ENCODE measurements at regions not wholly inside any gene's neighbourhood (a gene's known extent, or its start where the extent isn't known, plus 50 kb on each side); places are given as distances from the start of the nearest gene placed in this dataset.

- Histone ChIP-seq H2BK120ac (ENCODE audit: low read depth, low read length) (no peak overlapping the region), H4K91ac (ENCODE audit: low read depth, low read length, poor library complexity) (no peak overlapping the region), H3K4ac (ENCODE audit: low read length) (no peak overlapping the region), H3K4me3 (ENCODE audit: low read length in 2 of 2) (no peak overlapping the region), H3K14ac (ENCODE audit: low read length) (no peak overlapping the region), H3K4me2 (ENCODE audit: insufficient read depth, low read length, poor library complexity, severe bottlenecking) (no peak overlapping the region), H3K79me1 (ENCODE audit: low read depth, low read length) (no peaks in the 10 kb centered on the region), H4K8ac (ENCODE audit: low read depth, low read length) (no peak overlapping the region), H3K18ac (ENCODE audit: low read length) (no peak overlapping the region), H2BK12ac (ENCODE audit: low read length) (no peak overlapping the region), H2AFZ (ENCODE audit: low read length) (no peak overlapping the region), H3K9me3 (replicated peaks in 1 of 2; ENCODE audit: control insufficient read depth in 2 of 2, insufficient read depth in 1 of 2, low read depth in 1 of 2, low read length in 2 of 2) (no peaks in the 10 kb centered on the region), H2BK5ac (ENCODE audit: low read length) (no peak overlapping the region), H3K36me3 (replicated peaks in 1 of 2; ENCODE audit: control insufficient read depth in 2 of 2, insufficient read depth in 2 of 2, low read length in 2 of 2) (no peaks in the 10 kb centered on the region), H3K4me1 (ENCODE audit: control insufficient read depth in 2 of 2, insufficient read depth in 1 of 2, low read depth in 1 of 2, low read length in 2 of 2) (peaks cover 0 to 2% of the 10 kb centered on the region in 2 donors), H3K27ac (replicated peaks; ENCODE audit: low read length) (no peak overlapping the region), H3K27me3 (ENCODE audit: control insufficient read depth in 3 of 3, insufficient read depth in 3 of 3, low read depth in 1 of 3, low read length in 3 of 3) (no peaks in the 10 kb centered on the region), H2BK15ac (ENCODE audit: low read length) (no peak overlapping the region), H3K9ac (ENCODE audit: low read depth, low read length, poor library complexity) (no peak overlapping the region), H3K23ac (ENCODE audit: low read depth, low read length, poor library complexity) (no peak overlapping the region), H2AK5ac (ENCODE audit: low read depth, low read length) (no peak overlapping the region)
- DNase-seq (ENCODE audit: low spot score) = no peak
Observed at GRCh38 chr10:28246023-28246422, 56.8 kb downstream of the MPP7 start.

GRCh38 chr10:28243923-28244322 lies 58.9 kb downstream of the MPP7 start:
- WGBS, 2 donors (ENCODE audit: extremely low coverage in 2 of 2, insufficient read length in 2 of 2, insufficient replicate concordance in 1 of 2) = no CpG with 5 or more reads among the region's 1 CpG

GRCh38 chr10:28242555-28243204 lies 60.2 kb downstream of the MPP7 start:
- Histone ChIP-seq H3K9me3 (replicated peaks in 1 of 2; ENCODE audit: control insufficient read depth in 2 of 2, insufficient read depth in 1 of 2, low read depth in 1 of 2, low read length in 2 of 2) (no peaks in the 10 kb centered on the region), H3K4ac (ENCODE audit: low read length) (no peak overlapping the region), H2BK120ac (ENCODE audit: low read depth, low read length) (no peak overlapping the region), H3K4me3 (ENCODE audit: low read length in 2 of 2) (no peak overlapping the region), H3K36me3 (replicated peaks in 1 of 2; ENCODE audit: control insufficient read depth in 2 of 2, insufficient read depth in 2 of 2, low read length in 2 of 2) (no peaks in the 10 kb centered on the region), H3K18ac (ENCODE audit: low read length) (no peak overlapping the region), H3K9ac (ENCODE audit: low read depth, low read length, poor library complexity) (no peak overlapping the region), H3K14ac (ENCODE audit: low read length) (no peak overlapping the region), H4K8ac (ENCODE audit: low read depth, low read length) (no peak overlapping the region), H2BK5ac (ENCODE audit: low read length) (no peak overlapping the region), H3K27ac (replicated peaks; ENCODE audit: low read length) (no peak overlapping the region), H3K23ac (ENCODE audit: low read depth, low read length, poor library complexity) (no peak overlapping the region), H2BK15ac (ENCODE audit: low read length) (no peak overlapping the region), H3K4me1 (ENCODE audit: control insufficient read depth in 2 of 2, insufficient read depth in 1 of 2, low read depth in 1 of 2, low read length in 2 of 2) (no peaks in the 10 kb centered on the region), H2BK12ac (ENCODE audit: low read length) (no peak overlapping the region), H3K79me1 (ENCODE audit: low read depth, low read length) (no peaks in the 10 kb centered on the region), H3K4me2 (ENCODE audit: insufficient read depth, low read length, poor library complexity, severe bottlenecking) (no peak overlapping the region), H2AK5ac (ENCODE audit: low read depth, low read length) (no peak overlapping the region), H3K27me3 (ENCODE audit: control insufficient read depth in 3 of 3, insufficient read depth in 3 of 3, low read depth in 1 of 3, low read length in 3 of 3) (no peaks in the 10 kb centered on the region), H2AFZ (ENCODE audit: low read length) (no peak overlapping the region), H4K91ac (ENCODE audit: low read depth, low read length, poor library complexity) (no peak overlapping the region)
- no CpG with 5 or more reads among the region's 1 CpG for WGBS, 2 donors (ENCODE audit: extremely low coverage in 2 of 2, insufficient read length in 2 of 2, insufficient replicate concordance in 1 of 2)
- DNase-seq (ENCODE audit: low spot score) = no peak

More at GRCh38 chr10:28243923-28244322, 58.9 kb downstream of the MPP7 start:
- Histone ChIP-seq H3K9ac (ENCODE audit: low read depth, low read length, poor library complexity) (no peak overlapping the region), H3K9me3 (replicated peaks in 1 of 2; ENCODE audit: control insufficient read depth in 2 of 2, insufficient read depth in 1 of 2, low read depth in 1 of 2, low read length in 2 of 2) (no peaks in the 10 kb centered on the region), H3K27me3 (ENCODE audit: control insufficient read depth in 3 of 3, insufficient read depth in 3 of 3, low read depth in 1 of 3, low read length in 3 of 3) (no peaks in the 10 kb centered on the region), H2BK5ac (ENCODE audit: low read length) (no peak overlapping the region), H2AK5ac (ENCODE audit: low read depth, low read length) (no peak overlapping the region), H2BK15ac (ENCODE audit: low read length) (no peak overlapping the region), H4K91ac (ENCODE audit: low read depth, low read length, poor library complexity) (no peak overlapping the region), H3K4me1 (ENCODE audit: control insufficient read depth in 2 of 2, insufficient read depth in 1 of 2, low read depth in 1 of 2, low read length in 2 of 2) (peaks cover 0 to 2% of the 10 kb centered on the region in 2 donors), H2AFZ (ENCODE audit: low read length) (no peak overlapping the region), H3K18ac (ENCODE audit: low read length) (no peak overlapping the region), H3K79me1 (ENCODE audit: low read depth, low read length) (no peaks in the 10 kb centered on the region), H2BK12ac (ENCODE audit: low read length) (no peak overlapping the region), H3K27ac (replicated peaks; ENCODE audit: low read length) (no peak overlapping the region), H3K36me3 (replicated peaks in 1 of 2; ENCODE audit: control insufficient read depth in 2 of 2, insufficient read depth in 2 of 2, low read length in 2 of 2) (no peaks in the 10 kb centered on the region), H3K4ac (ENCODE audit: low read length) (no peak overlapping the region), H3K4me2 (ENCODE audit: insufficient read depth, low read length, poor library complexity, severe bottlenecking) (no peak overlapping the region), H3K23ac (ENCODE audit: low read depth, low read length, poor library complexity) (no peak overlapping the region), H4K8ac (ENCODE audit: low read depth, low read length) (no peak overlapping the region), H3K14ac (ENCODE audit: low read length) (no peak overlapping the region), H3K4me3 (ENCODE audit: low read length in 2 of 2) (no peak overlapping the region), H2BK120ac (ENCODE audit: low read depth, low read length) (no peak overlapping the region)
- DNase-seq (ENCODE audit: low spot score) = no peak

GRCh38 chr10:28241741-28242399 lies 61.0 kb downstream of the MPP7 start:
- DNase-seq (ENCODE audit: low spot score) = peak; percentile 55
- Histone ChIP-seq H2BK5ac (ENCODE audit: low read length) (no peak overlapping the region), H2AFZ (ENCODE audit: low read length) (no peak overlapping the region), H3K4me2 (ENCODE audit: insufficient read depth, low read length, poor library complexity, severe bottlenecking) (no peak overlapping the region), H2BK12ac (ENCODE audit: low read length) (no peak overlapping the region), H3K9me3 (replicated peaks in 1 of 2; ENCODE audit: control insufficient read depth in 2 of 2, insufficient read depth in 1 of 2, low read depth in 1 of 2, low read length in 2 of 2) (no peaks in the 10 kb centered on the region), H3K27me3 (ENCODE audit: control insufficient read depth in 3 of 3, insufficient read depth in 3 of 3, low read depth in 1 of 3, low read length in 3 of 3) (no peaks in the 10 kb centered on the region), H3K14ac (ENCODE audit: low read length) (no peak overlapping the region), H4K91ac (ENCODE audit: low read depth, low read length, poor library complexity) (no peak overlapping the region), H3K4ac (ENCODE audit: low read length) (no peak overlapping the region), H3K23ac (ENCODE audit: low read depth, low read length, poor library complexity) (no peak overlapping the region), H4K8ac (ENCODE audit: low read depth, low read length) (no peak overlapping the region), H3K4me3 (ENCODE audit: low read length in 2 of 2) (no peak overlapping the region), H3K4me1 (ENCODE audit: control insufficient read depth in 2 of 2, insufficient read depth in 1 of 2, low read depth in 1 of 2, low read length in 2 of 2) (no peaks in the 10 kb centered on the region), H3K18ac (ENCODE audit: low read length) (no peak overlapping the region), H3K9ac (ENCODE audit: low read depth, low read length, poor library complexity) (no peak overlapping the region), H3K79me1 (ENCODE audit: low read depth, low read length) (no peaks in the 10 kb centered on the region), H2AK5ac (ENCODE audit: low read depth, low read length) (no peak overlapping the region), H3K27ac (replicated peaks; ENCODE audit: low read length) (no peak overlapping the region), H2BK120ac (ENCODE audit: low read depth, low read length) (no peak overlapping the region), H2BK15ac (ENCODE audit: low read length) (no peak overlapping the region), H3K36me3 (replicated peaks in 1 of 2; ENCODE audit: control insufficient read depth in 2 of 2, insufficient read depth in 2 of 2, low read length in 2 of 2) (no peaks in the 10 kb centered on the region)
- WGBS, 2 donors (ENCODE audit: extremely low coverage in 2 of 2, insufficient read length in 2 of 2, insufficient replicate concordance in 1 of 2) = no CpG with 5 or more reads among the region's 3 CpGs
